B cell (primary cell): ENCODE measurements at regions not wholly inside any gene's neighbourhood (a gene's known extent, or its start where the extent isn't known, plus 50 kb on each side); places are given as distances from the start of the nearest gene placed in this dataset.

Experiments used
- CTCF ChIP-seq: fragments of 200-600 bp; IDR thresholded peaks from one replicate; pipeline ENCODE4 v1.8.0; 2022; ENCODE audit warnings: antibody characterized with exemption, mild to moderate bottlenecking
- EZH2 ChIP-seq: IDR thresholded peaks from 2 replicates; pipeline ENCODE4 v1.6.1; 2012; ENCODE audit warnings: borderline replicate concordance, low read depth, mild to moderate bottlenecking, moderate library complexity, low read length; ENCODE audit not compliant: insufficient read depth, poor library complexity, severe bottlenecking

- TF ChIP-seq EZH2 (no peak), CTCF (no peak)
Observed at GRCh38 chr9:129359916-129360536, 182.0 kb upstream of the IER5L start.
